Panc1 (cell line): ENCODE measurements at regions not wholly inside any gene's neighbourhood (a gene's known extent, or its start where the extent isn't known, plus 50 kb on each side); places are given as distances from the start of the nearest gene placed in this dataset.
"Not testable (repeated sequence)": the region's sequence is repeated elsewhere in the genome, so short reads cannot be mapped to it uniquely, and the experiment has no call there.

Experiments used
- ATAC-seq: fragments of 200-7000 bp; cut with Tn5 transposase; 2 replicates; pipeline ENCODE4 v1.9.1; 2020; ENCODE audit warnings: mild to moderate bottlenecking, moderate library complexity
- BruUV-seq: library from RNA; stranded (reverse); fragments of 400-500 nt; replicated peaks from 2 replicates; lab custom pipeline; 2021; lab: Mats Ljungman, UMichigan
- CTCF ChIA-PET: fragments of 300-600 bp; sonication (Branson Sonifier 250); formaldehyde crosslinking; loops from one replicate; lab custom pipeline; 2022; ENCODE audit warnings: antibody characterized with exemption; lab: Charles Lee
- POLR2A ChIA-PET: fragments of 300-600 bp; sonication (Branson Sonifier 250); formaldehyde crosslinking; loops from one replicate; lab custom pipeline; 2022; ENCODE audit warnings: antibody characterized with exemption; lab: Charles Lee
- DNase-seq: peaks from one replicate; pipeline ENCODE4 v3.0.0-alpha.2; 2010; ENCODE audit warnings: low read depth, low spot score
- H3K27ac ChIP-seq: 2 replicates; pipeline ENCODE4 v1.5.1; 2011; ENCODE audit warnings: mild to moderate bottlenecking, low read length, inconsistent platforms
- H3K27me3 ChIP-seq: fragments of 200-500 bp; sonication (Bioruptor generic); 2 replicates; pipeline ENCODE4 v1.6.0; 2014; ENCODE audit warnings: low read length, inconsistent platforms; ENCODE audit not compliant: control insufficient read depth, insufficient read depth
- H3K36me3 ChIP-seq: fragments of 200-500 bp; sonication (Bioruptor generic); 2 replicates; pipeline ENCODE4 v1.5.1; 2014; ENCODE audit warnings: inconsistent platforms, mild to moderate bottlenecking, low read length, moderate library complexity; ENCODE audit not compliant: control insufficient read depth, insufficient read depth
- H3K4me1 ChIP-seq: 2 replicates; pipeline ENCODE4 v1.5.1; 2011; ENCODE audit warnings: inconsistent platforms, mild to moderate bottlenecking, low read length, moderate library complexity; ENCODE audit not compliant: control insufficient read depth, insufficient read depth
- H3K4me3 ChIP-seq, 2 experiments: 2 replicates each; pipeline ENCODE4 v1.5.1; 2011 to 2012; ENCODE audit warnings: low read depth in 2 of 2, low read length in 2 of 2, mild to moderate bottlenecking in 2 of 2, inconsistent platforms in 1 of 2, moderate library complexity in 1 of 2
- H3K9me3 ChIP-seq: fragments of 200-500 bp; sonication (Bioruptor generic); 2 replicates; pipeline ENCODE4 v1.5.1; 2014; ENCODE audit warnings: low read depth, mild to moderate bottlenecking, inconsistent platforms, low read length, moderate library complexity; ENCODE audit not compliant: control insufficient read depth, insufficient read depth
- POLR2AphosphoS5 ChIP-seq: IDR thresholded peaks from 2 replicates; pipeline ENCODE4 v1.6.1; 2012; ENCODE audit warnings: mild to moderate bottlenecking, low read depth, low read length, moderate library complexity
- SIN3A ChIP-seq: IDR thresholded peaks from 2 replicates; pipeline ENCODE4 v1.6.1; 2012; ENCODE audit warnings: low read depth, mild to moderate bottlenecking, low read length, moderate library complexity, borderline replicate concordance; ENCODE audit not compliant: insufficient read depth
- TCF7L2 ChIP-seq: IDR thresholded peaks from 2 replicates; pipeline ENCODE4 v1.6.1; 2011; ENCODE audit warnings: mild to moderate bottlenecking, low read depth, low read length, inconsistent platforms
- in situ Hi-C: cut with HindIII; loops from 2 replicates; pipeline ENCODE4 v1.10.0; 2016; ENCODE audit warnings: low sequenced_read_pairs, low pct_unique_long_range_greater_than_20kb
- intact Hi-C: fragments of 100-400 bp; cut with micrococcal nuclease; formaldehyde crosslinking; loops from one replicate; pipeline ENCODE4 v1.10.0; 2022; ENCODE audit not compliant: unreplicated experiment
- TF ChIP-seq, protein P1 (sequence below): fragments of 450-650 bp; IDR thresholded peaks from 2 replicates; pipeline ENCODE4 v1.5.1; 2017; ENCODE audit warnings: mild to moderate bottlenecking
- TF ChIP-seq, protein P2 (sequence below), 2 experiments: IDR thresholded peaks; 2 replicates each; pipeline ENCODE4 v1.6.1; 2011 to 2012; ENCODE audit warnings: low read depth in 2 of 2, control low read depth in 1 of 2, low read length in 1 of 2, mild to moderate bottlenecking in 1 of 2, moderate library complexity in 1 of 2; ENCODE audit not compliant: insufficient read depth in 1 of 2

DNA sequence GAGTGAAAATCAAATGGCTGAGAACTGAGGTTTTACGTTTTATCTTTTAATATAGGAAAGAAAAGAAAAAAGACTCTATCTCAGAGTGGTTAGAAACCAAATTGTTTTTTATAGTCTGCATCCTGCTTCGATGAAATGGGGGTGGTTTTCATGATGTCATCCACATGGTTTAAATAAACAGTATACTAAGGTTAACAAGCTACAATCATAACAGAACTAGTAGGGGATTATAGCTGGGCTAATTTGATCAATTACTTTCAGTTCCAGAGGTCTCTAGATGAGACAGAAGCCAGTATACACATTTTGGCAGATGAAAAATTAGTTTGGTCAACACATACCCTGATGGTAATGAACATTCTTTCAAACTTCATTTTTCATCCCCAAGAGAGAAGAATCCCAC lies 106.3 kb upstream of the SNX2 start:
- TF ChIP-seq SIN3A (no peak), TCF7L2 (no peak), POLR2AphosphoS5 (no peak)
- TF ChIP-seq, protein P1, sequence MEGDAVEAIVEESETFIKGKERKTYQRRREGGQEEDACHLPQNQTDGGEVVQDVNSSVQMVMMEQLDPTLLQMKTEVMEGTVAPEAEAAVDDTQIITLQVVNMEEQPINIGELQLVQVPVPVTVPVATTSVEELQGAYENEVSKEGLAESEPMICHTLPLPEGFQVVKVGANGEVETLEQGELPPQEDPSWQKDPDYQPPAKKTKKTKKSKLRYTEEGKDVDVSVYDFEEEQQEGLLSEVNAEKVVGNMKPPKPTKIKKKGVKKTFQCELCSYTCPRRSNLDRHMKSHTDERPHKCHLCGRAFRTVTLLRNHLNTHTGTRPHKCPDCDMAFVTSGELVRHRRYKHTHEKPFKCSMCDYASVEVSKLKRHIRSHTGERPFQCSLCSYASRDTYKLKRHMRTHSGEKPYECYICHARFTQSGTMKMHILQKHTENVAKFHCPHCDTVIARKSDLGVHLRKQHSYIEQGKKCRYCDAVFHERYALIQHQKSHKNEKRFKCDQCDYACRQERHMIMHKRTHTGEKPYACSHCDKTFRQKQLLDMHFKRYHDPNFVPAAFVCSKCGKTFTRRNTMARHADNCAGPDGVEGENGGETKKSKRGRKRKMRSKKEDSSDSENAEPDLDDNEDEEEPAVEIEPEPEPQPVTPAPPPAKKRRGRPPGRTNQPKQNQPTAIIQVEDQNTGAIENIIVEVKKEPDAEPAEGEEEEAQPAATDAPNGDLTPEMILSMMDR, result no peak
- TF ChIP-seq, protein P2, sequence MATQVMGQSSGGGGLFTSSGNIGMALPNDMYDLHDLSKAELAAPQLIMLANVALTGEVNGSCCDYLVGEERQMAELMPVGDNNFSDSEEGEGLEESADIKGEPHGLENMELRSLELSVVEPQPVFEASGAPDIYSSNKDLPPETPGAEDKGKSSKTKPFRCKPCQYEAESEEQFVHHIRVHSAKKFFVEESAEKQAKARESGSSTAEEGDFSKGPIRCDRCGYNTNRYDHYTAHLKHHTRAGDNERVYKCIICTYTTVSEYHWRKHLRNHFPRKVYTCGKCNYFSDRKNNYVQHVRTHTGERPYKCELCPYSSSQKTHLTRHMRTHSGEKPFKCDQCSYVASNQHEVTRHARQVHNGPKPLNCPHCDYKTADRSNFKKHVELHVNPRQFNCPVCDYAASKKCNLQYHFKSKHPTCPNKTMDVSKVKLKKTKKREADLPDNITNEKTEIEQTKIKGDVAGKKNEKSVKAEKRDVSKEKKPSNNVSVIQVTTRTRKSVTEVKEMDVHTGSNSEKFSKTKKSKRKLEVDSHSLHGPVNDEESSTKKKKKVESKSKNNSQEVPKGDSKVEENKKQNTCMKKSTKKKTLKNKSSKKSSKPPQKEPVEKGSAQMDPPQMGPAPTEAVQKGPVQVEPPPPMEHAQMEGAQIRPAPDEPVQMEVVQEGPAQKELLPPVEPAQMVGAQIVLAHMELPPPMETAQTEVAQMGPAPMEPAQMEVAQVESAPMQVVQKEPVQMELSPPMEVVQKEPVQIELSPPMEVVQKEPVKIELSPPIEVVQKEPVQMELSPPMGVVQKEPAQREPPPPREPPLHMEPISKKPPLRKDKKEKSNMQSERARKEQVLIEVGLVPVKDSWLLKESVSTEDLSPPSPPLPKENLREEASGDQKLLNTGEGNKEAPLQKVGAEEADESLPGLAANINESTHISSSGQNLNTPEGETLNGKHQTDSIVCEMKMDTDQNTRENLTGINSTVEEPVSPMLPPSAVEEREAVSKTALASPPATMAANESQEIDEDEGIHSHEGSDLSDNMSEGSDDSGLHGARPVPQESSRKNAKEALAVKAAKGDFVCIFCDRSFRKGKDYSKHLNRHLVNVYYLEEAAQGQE (IDR thresholded peaks at IDR 0.05; ENCODE audit: insufficient read depth in 1 of 2, low read depth in 2 of 2, low read length in 1 of 2), result no peak
- no peak for DNase-seq
- Histone ChIP-seq H3K27ac (no peak overlapping the region), H3K4me1 (no peaks in the 10 kb centered on the region), H3K27me3 (no peaks in the 10 kb centered on the region; the same call in 1 of the 2 replicates), H3K4me3 (no peak overlapping the region), H3K36me3 (no peaks in the 10 kb centered on the region), H3K9me3 (no peaks in the 10 kb centered on the region)
- ATAC-seq, result no peak
- BruUV-seq, result no TSS peak
- intact Hi-C loops, result no loop called here
- in situ Hi-C loops, result no loop called here
- CTCF ChIA-PET, result no interaction called here
- POLR2A ChIA-PET, result no interaction called here

DNA sequence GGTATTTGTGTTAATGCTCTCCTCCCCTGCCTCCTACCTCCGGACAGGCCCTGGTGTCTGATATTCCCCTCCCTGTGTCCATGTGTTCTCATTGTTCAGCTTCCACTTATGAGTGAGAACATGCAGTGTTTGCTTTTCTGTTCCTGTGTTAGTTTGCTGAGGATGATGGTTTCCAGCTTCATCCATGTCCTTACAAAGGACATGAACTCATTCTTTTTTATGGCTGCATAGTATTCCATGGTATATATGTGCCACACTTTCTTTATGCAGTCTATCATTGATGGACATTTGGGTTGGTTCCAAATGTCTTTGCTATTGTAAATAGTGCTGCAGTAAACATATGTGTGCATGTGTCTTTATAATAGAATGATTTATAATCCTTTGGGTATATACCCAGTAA lies 105.2 kb upstream of the SNX2 start:
- ATAC-seq, BruUV-seq, H3K4me1 ChIP-seq, CTCF ChIA-PET, H3K4me3 ChIP-seq, H3K36me3 ChIP-seq, H3K9me3 ChIP-seq, POLR2A ChIA-PET, H3K27ac ChIP-seq, H3K27me3 ChIP-seq, DNase-seq, intact Hi-C loops, in situ Hi-C loops: not testable (repeated sequence)

DNA sequence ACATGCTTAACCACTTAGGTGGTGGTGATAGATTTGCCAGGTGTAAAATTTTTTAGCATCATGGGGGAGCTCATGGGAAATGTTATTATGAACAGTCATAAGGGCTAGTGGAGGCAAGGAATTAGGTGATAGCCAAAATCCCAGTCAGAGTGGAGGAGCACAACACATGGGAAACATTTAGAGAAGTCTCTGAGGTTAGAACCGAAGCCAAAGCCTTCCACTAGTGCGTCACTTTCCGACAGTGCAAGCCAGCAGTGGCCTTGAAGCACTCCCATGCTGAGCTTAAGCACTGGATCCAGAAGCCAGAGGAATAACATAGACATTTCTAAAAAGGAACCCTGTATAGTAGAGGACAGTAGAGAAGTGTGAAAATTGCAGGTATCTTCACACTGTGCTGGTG lies 101.5 kb upstream of the SNX2 start:
- no peak overlapping the region for H3K27ac ChIP-seq
- ATAC-seq, result no peak
- ChIA-PET CTCF (no interaction called here), POLR2A (no interaction called here)
- intact Hi-C loops, result no loop called here
- H3K4me3 ChIP-seq, result no peak overlapping the region
- no peak for DNase-seq
- BruUV-seq, result no TSS peak
- H3K27me3 ChIP-seq, result no peaks in the 10 kb centered on the region
- TF ChIP-seq, protein P1, result no peak
- TF ChIP-seq, protein P2 (IDR thresholded peaks at IDR 0.05; ENCODE audit: insufficient read depth in 1 of 2, low read depth in 2 of 2, low read length in 1 of 2), result no peak
- TF ChIP-seq POLR2AphosphoS5, result no peak
- no peak for TF ChIP-seq SIN3A
- TF ChIP-seq TCF7L2, result no peak
- no peaks in the 10 kb centered on the region for H3K4me1 ChIP-seq
- H3K36me3 ChIP-seq, result no peaks in the 10 kb centered on the region
- no peaks in the 10 kb centered on the region for H3K9me3 ChIP-seq
- in situ Hi-C loops, result no loop called here
